DND-41 (cell line): ENCODE measurements at regions not wholly inside any gene's neighbourhood (a gene's known extent, or its start where the extent isn't known, plus 50 kb on each side); places are given as distances from the start of the nearest gene placed in this dataset.

Source experiments
- ATAC-seq: fragments of 200-7000 bp; cut with Tn5 transposase; 3 replicates; pipeline ENCODE4 v1.9.1; 2021; ENCODE audit warnings: low read depth; ENCODE audit not compliant: insufficient read depth
- DNase-seq: peaks from one replicate; pipeline ENCODE4 v3.0.0-alpha.2; 2020
- H2AFZ ChIP-seq: 2 replicates; pipeline ENCODE4 v1.6.0; 2012; ENCODE audit warnings: low read depth, low read length
- H3K27ac ChIP-seq: 2 replicates; pipeline ENCODE4 v1.5.1; 2012; ENCODE audit warnings: low read length, inconsistent platforms
- H3K27me3 ChIP-seq: fragments of 200-600 bp; sonication (generic); 2 replicates; pipeline ENCODE4 v1.6.0; 2012; ENCODE audit warnings: low read length, mild to moderate bottlenecking, inconsistent platforms; ENCODE audit not compliant: insufficient read depth, poor library complexity
- H3K36me3 ChIP-seq: 2 replicates; pipeline ENCODE4 v1.5.1; 2012; ENCODE audit warnings: low read length, inconsistent platforms; ENCODE audit not compliant: insufficient read depth
- H3K4me1 ChIP-seq: 2 replicates; pipeline ENCODE4 v1.5.1; 2012; ENCODE audit warnings: mild to moderate bottlenecking, low read length; ENCODE audit not compliant: insufficient read depth
- H3K4me2 ChIP-seq: 2 replicates; pipeline ENCODE4 v1.6.0; 2012; ENCODE audit warnings: mild to moderate bottlenecking, moderate library complexity, low read length, inconsistent platforms; ENCODE audit not compliant: insufficient read depth
- H3K4me3 ChIP-seq, 2 experiments: fragments of 200-600 bp in 1 of 2; shearing (Covaris generic) in 1 of 2; 2 replicates each; pipeline ENCODE4 v1.5.1; 2012 to 2016; ENCODE audit warnings: inconsistent platforms in 2 of 2, low read length in 2 of 2, mild to moderate bottlenecking in 2 of 2, low read depth in 1 of 2, moderate library complexity in 1 of 2
- H3K79me2 ChIP-seq: 2 replicates; pipeline ENCODE4 v1.6.0; 2012; ENCODE audit warnings: low read length, inconsistent platforms; ENCODE audit not compliant: insufficient read depth
- H3K9ac ChIP-seq: 2 replicates; pipeline ENCODE4 v1.6.0; 2012; ENCODE audit warnings: low read depth, mild to moderate bottlenecking, inconsistent platforms, low read length, moderate library complexity
- H3K9me3 ChIP-seq: 2 replicates; pipeline ENCODE4 v1.5.1; 2012; ENCODE audit warnings: low read length, moderate library complexity, mild to moderate bottlenecking, inconsistent platforms; ENCODE audit not compliant: insufficient read depth, severe bottlenecking
- H4K20me1 ChIP-seq: 2 replicates; pipeline ENCODE4 v1.6.0; 2012; ENCODE audit warnings: low read length; ENCODE audit not compliant: insufficient read depth
- CTCF ChIP-seq: IDR thresholded peaks from 2 replicates; pipeline ENCODE4 v1.5.1; 2012; ENCODE audit warnings: borderline replicate concordance, low read length, moderate library complexity, mild to moderate bottlenecking; ENCODE audit not compliant: poor library complexity, severe bottlenecking; ENCODE audit errors: extremely low read depth
- EZH2 ChIP-seq: IDR thresholded peaks from 3 replicates; pipeline ENCODE4 v1.6.1; 2012; ENCODE audit warnings: borderline replicate concordance, low read depth, mild to moderate bottlenecking, moderate library complexity, low read length, inconsistent platforms; ENCODE audit not compliant: severe bottlenecking

DNA sequence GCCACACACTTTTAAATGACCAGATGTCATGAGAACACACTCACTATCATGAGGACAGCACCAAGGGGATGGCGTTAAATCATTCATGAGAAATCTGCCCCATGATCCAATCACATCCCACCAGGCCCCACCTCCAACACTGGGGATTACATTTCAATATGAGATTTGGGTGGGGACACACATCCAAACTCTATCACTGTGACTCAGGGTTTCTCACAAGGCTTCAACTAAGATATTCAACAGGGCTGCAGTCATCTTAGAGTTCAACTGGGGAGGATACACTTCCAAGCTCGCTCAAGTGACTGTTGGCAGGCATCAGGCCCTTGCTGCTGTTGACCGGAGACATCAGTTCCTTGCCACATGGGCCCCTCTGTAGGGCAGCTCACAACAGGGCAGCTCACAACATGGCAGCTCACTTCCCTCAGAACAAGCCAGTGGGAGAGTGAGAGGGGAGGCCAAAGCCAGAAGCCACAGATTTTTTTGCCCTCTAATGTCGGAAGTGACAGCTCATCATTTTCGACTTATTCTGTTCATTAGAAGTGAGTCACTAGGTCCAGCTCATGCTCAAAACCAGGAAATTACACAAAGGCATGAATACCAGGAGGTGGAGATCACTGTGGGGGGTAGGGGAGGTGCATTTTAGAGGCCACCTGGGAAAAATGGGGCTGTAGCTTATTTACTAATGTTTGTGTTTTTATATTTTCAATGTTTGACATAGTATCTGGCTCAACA, 50.8 kb upstream of the PTHLH start:
- DNase-seq (no peak), ATAC-seq (no peak)
- no peak overlapping the region for H3K4me3 ChIP-seq
- no peak for TF ChIP-seq EZH2
- TF ChIP-seq CTCF: no peak
- peak overlapping the region; percentile 4; the same call in 1 of the 2 replicates for H2AFZ ChIP-seq
- peak overlapping the region; percentile 96; the same call in 1 of the 2 replicates for H3K27ac ChIP-seq
- no peaks in the 10 kb centered on the region for H3K27me3 ChIP-seq
- no peaks in the 10 kb centered on the region for H3K79me2 ChIP-seq
- no peak overlapping the region for H3K9ac ChIP-seq
- H3K4me2 ChIP-seq: no peak overlapping the region
- no peaks in the 10 kb centered on the region for H4K20me1 ChIP-seq
- H3K4me1 ChIP-seq: peaks cover 47% of the 10 kb centered on the region
- H3K36me3 ChIP-seq: no peaks in the 10 kb centered on the region
- H3K9me3 ChIP-seq: no peaks in the 10 kb centered on the region

GRCh38 chr12:28024231-28024995, 51.9 kb upstream of the PTHLH start:
- ATAC-seq (no peak), DNase-seq (no peak)
- no peaks in the 10 kb centered on the region for H3K9me3 ChIP-seq
- no peak overlapping the region for H3K4me2 ChIP-seq
- H3K4me3 ChIP-seq: no peak overlapping the region
- H3K79me2 ChIP-seq: no peaks in the 10 kb centered on the region
- no peaks in the 10 kb centered on the region for H3K27me3 ChIP-seq
- peaks cover 58% of the 10 kb centered on the region for H3K4me1 ChIP-seq
- peak overlapping the region; percentile 96 for H3K27ac ChIP-seq
- TF ChIP-seq EZH2 (no peak), CTCF (no peak)
- no peaks in the 10 kb centered on the region for H4K20me1 ChIP-seq
- H2AFZ ChIP-seq: no peak overlapping the region
- no peak overlapping the region for H3K9ac ChIP-seq
- H3K36me3 ChIP-seq: no peaks in the 10 kb centered on the region

DNA sequence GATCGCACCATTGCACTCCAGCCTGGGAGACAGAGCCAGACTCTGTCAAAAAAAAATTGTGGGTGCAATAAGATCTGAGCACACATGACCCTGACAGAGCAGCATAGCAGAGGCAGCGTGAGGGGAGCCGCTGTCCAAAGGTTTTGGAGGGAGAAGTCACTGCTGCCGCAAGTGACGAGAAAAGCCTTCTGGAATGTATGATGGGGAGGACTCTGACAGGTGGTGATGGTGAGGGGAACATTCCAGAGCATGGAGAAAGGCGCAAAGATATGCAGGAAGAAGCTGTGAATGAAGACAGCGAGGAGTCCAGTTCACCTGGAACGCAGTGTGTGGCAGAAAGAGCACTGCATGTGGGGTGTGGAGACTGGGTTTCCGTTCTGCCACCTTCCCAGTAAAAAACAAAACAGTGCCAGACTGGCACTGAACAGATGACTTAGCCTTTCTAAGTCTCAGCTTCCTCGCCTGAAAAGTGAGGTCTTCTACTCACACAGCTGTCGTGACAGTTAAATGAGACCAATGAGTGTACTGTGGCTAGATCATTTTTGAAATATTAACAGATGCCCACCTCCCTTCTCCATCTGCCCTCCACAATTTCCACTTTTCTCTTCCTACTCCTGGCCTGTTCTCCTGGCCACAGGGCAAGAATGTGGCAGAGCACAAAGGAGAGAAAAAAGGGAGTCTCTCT, 53.4 kb upstream of the PTHLH start:
- H3K4me3 ChIP-seq: peak overlapping the region in 1 of 2 experiments; percentile 5; a peak in 1 of 4 replicates
- H3K27me3 ChIP-seq: no peaks in the 10 kb centered on the region
- peak overlapping the region; percentile 96 for H3K27ac ChIP-seq
- ATAC-seq (peak; percentile 32), DNase-seq (peak; percentile 46)
- H3K36me3 ChIP-seq: no peaks in the 10 kb centered on the region
- H3K79me2 ChIP-seq: no peaks in the 10 kb centered on the region
- no peaks in the 10 kb centered on the region for H4K20me1 ChIP-seq
- H3K9me3 ChIP-seq: no peaks in the 10 kb centered on the region
- peaks cover 63% of the 10 kb centered on the region for H3K4me1 ChIP-seq
- no peak for TF ChIP-seq CTCF
- TF ChIP-seq EZH2: no peak
- peak overlapping the region; percentile 28 for H2AFZ ChIP-seq
- H3K9ac ChIP-seq: peak overlapping the region; percentile 59
- peak overlapping the region; percentile 56 for H3K4me2 ChIP-seq
